Calu3 (cell line): ENCODE measurements at regions not wholly inside any gene's neighbourhood (a gene's known extent, or its start where the extent isn't known, plus 50 kb on each side); places are given as distances from the start of the nearest gene placed in this dataset.

Experiments used
- BruUV-seq: library from RNA; stranded (reverse); fragments of 400-500 nt; replicated peaks from 2 replicates; lab custom pipeline; 2021; lab: Mats Ljungman, UMichigan
- CTCF ChIA-PET: fragments of 300-600 bp; sonication (Branson Sonifier 250); formaldehyde crosslinking; loops from one replicate; lab custom pipeline; 2022; ENCODE audit warnings: antibody characterized with exemption; lab: Charles Lee
- DNase-seq: peaks from one replicate; pipeline ENCODE4 v3.0.0; 2022
- H3K27ac Mint-ChIP-seq: one replicate; pipeline ENCODE4 v1.8.0; 2022; ENCODE audit warnings: mixed read lengths; ENCODE audit not compliant: unreplicated experiment
- H3K27me3 Mint-ChIP-seq: one replicate; pipeline ENCODE4 v1.8.0; 2022; ENCODE audit warnings: mixed read lengths; ENCODE audit not compliant: unreplicated experiment
- H3K36me3 Mint-ChIP-seq: one replicate; pipeline ENCODE4 v1.8.0; 2022; ENCODE audit warnings: mild to moderate bottlenecking, moderate library complexity, mixed read lengths; ENCODE audit not compliant: insufficient read depth, unreplicated experiment
- H3K4me1 Mint-ChIP-seq: one replicate; pipeline ENCODE4 v1.8.0; 2022; ENCODE audit warnings: mild to moderate bottlenecking, low read depth, mixed read lengths; ENCODE audit not compliant: unreplicated experiment
- H3K4me3 Mint-ChIP-seq: one replicate; pipeline ENCODE4 v1.8.0; 2022; ENCODE audit warnings: mild to moderate bottlenecking, low read depth, moderate library complexity, mixed read lengths; ENCODE audit not compliant: unreplicated experiment
- H3K9me3 Mint-ChIP-seq: one replicate; pipeline ENCODE4 v1.8.0; 2022; ENCODE audit warnings: low read depth, mixed read lengths; ENCODE audit not compliant: unreplicated experiment
- intact Hi-C: fragments of 100-400 bp; cut with micrococcal nuclease; formaldehyde crosslinking; loops from one replicate; pipeline ENCODE4 v1.10.0; 2022; ENCODE audit not compliant: unreplicated experiment
- TF ChIP-seq, protein P1 (sequence below): fragments of 200-600 bp; IDR thresholded peaks from one replicate; pipeline ENCODE4 v1.8.0; 2022; ENCODE audit warnings: antibody characterized with exemption; ENCODE audit not compliant: unreplicated experiment

DNA sequence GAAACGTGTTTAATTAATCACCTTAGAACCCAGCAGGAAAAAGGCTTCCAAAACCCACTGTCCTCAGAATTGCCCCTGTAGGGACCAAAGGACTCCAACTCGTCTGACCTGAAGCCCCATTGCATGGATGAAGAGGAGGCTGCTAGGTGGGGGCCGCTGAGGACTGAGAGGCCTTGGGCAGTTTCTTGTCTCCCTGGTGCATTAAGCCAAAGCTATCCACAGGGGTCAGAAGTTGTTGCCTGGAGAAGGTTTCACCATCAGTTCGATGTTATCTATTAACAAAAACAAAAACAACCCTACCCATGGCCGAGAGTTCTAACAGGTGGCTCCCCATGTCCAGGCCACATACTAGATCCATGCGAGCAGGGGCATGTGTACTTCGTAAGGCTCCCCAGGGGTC lies 120.9 kb upstream of the CD93 start:
- H3K36me3 Mint-ChIP-seq, result no peaks in the 10 kb centered on the region
- TF ChIP-seq, protein P1, sequence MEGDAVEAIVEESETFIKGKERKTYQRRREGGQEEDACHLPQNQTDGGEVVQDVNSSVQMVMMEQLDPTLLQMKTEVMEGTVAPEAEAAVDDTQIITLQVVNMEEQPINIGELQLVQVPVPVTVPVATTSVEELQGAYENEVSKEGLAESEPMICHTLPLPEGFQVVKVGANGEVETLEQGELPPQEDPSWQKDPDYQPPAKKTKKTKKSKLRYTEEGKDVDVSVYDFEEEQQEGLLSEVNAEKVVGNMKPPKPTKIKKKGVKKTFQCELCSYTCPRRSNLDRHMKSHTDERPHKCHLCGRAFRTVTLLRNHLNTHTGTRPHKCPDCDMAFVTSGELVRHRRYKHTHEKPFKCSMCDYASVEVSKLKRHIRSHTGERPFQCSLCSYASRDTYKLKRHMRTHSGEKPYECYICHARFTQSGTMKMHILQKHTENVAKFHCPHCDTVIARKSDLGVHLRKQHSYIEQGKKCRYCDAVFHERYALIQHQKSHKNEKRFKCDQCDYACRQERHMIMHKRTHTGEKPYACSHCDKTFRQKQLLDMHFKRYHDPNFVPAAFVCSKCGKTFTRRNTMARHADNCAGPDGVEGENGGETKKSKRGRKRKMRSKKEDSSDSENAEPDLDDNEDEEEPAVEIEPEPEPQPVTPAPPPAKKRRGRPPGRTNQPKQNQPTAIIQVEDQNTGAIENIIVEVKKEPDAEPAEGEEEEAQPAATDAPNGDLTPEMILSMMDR, result no peak
- H3K9me3 Mint-ChIP-seq, result no peaks in the 10 kb centered on the region
- H3K27me3 Mint-ChIP-seq, result peaks cover 59% of the 10 kb centered on the region
- no peak for DNase-seq
- CTCF ChIA-PET, result no interaction called here
- no peak overlapping the region for H3K27ac Mint-ChIP-seq
- no peak overlapping the region for H3K4me3 Mint-ChIP-seq
- no peaks in the 10 kb centered on the region for H3K4me1 Mint-ChIP-seq
- no TSS peak for BruUV-seq
- intact Hi-C loops, result no loop called here

DNA sequence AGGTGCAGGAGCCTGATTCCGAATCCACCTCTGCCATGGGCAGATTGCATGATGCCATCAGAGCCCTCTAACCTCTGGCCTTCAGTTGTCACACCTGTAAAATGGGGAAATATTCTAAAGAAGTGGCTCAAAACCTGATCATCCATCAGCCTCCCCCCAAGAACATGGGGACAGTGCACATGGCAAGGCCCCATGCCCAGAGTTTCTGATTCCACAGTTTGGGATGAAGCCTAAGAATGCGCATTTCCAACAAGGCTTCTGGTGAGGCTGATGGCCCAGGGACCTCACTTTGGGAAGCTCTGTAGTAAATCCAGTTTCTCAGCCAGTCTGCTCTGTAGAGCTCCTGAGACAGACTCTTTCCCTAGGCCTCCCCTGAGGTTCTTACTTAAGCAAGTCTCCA lies 119.9 kb upstream of the CD93 start:
- CTCF ChIA-PET, result no interaction called here
- no peak overlapping the region for H3K27ac Mint-ChIP-seq
- no peaks in the 10 kb centered on the region for H3K36me3 Mint-ChIP-seq
- TF ChIP-seq, protein P1, result no peak
- intact Hi-C loops, result no loop called here
- no TSS peak for BruUV-seq
- H3K27me3 Mint-ChIP-seq, result peaks cover 62% of the 10 kb centered on the region
- H3K4me3 Mint-ChIP-seq, result no peak overlapping the region
- no peak for DNase-seq
- no peaks in the 10 kb centered on the region for H3K4me1 Mint-ChIP-seq
- H3K9me3 Mint-ChIP-seq, result no peaks in the 10 kb centered on the region

DNA sequence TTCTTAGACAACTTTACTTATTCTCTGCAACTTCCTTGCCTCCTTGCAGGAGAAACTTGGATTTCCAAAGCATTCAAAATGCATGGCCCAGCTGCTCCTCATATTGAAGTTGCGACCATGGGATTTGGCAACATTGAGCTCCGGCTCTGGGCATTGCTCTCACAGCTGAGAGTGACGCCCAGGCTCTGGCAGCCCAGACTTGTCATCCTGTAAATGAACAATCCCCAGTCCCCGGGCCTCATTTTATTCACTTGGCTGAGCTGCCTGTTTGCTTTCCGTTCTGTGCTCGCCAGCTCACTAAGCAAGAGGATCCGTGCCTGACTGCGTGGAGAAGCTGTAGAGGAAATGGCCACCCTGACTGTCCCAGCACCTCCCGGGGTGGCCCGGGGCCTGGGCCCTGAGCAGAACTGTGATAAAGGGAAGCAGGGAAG lies 119.5 kb upstream of the CD93 start:
- intact Hi-C loops, result no loop called here
- H3K4me3 Mint-ChIP-seq, result no peak overlapping the region
- DNase-seq, result no peak
- H3K9me3 Mint-ChIP-seq, result no peaks in the 10 kb centered on the region
- BruUV-seq, result no TSS peak
- H3K27me3 Mint-ChIP-seq, result peaks cover 58% of the 10 kb centered on the region
- no peaks in the 10 kb centered on the region for H3K4me1 Mint-ChIP-seq
- H3K27ac Mint-ChIP-seq, result no peak overlapping the region
- CTCF ChIA-PET, result no interaction called here
- TF ChIP-seq, protein P1, result no peak
- no peaks in the 10 kb centered on the region for H3K36me3 Mint-ChIP-seq

DNA sequence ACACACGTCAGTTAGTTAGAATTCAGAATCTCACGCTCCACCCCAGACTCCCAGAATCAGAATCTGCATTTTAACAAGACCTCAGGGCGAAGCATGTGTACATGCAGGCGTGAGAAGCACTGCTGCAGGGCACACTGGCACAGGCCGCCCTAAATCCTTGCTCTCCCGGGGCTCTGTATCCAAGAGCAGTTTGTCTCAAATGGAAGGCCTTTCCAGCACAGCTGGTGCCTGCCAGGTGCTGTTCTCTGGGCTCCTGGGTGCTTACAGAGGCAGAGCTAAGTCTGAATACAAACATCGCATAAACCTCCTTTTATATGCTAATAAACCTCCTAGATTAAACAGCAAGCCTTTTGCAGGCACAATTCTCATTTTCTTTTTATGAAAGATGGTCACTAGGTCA lies 119.1 kb upstream of the CD93 start:
- Mint-ChIP-seq H3K4me3 (no peak overlapping the region), H3K36me3 (no peaks in the 10 kb centered on the region), H3K27ac (no peak overlapping the region), H3K4me1 (no peaks in the 10 kb centered on the region), H3K9me3 (no peaks in the 10 kb centered on the region), H3K27me3 (peaks cover 54% of the 10 kb centered on the region)
- no peak for DNase-seq
- TF ChIP-seq, protein P1, result no peak
- CTCF ChIA-PET, result no interaction called here
- intact Hi-C loops, result no loop called here
- no TSS peak for BruUV-seq
